ELR (cell line): ENCODE measurements at regions not wholly inside any gene's neighbourhood (a gene's known extent, or its start where the extent isn't known, plus 50 kb on each side); places are given as distances from the start of the nearest gene placed in this dataset.

Experiments
- DNase-seq: peaks from one replicate; pipeline ENCODE4 v3.0.0-alpha.2; 2015; ENCODE audit warnings: low read depth

DNA sequence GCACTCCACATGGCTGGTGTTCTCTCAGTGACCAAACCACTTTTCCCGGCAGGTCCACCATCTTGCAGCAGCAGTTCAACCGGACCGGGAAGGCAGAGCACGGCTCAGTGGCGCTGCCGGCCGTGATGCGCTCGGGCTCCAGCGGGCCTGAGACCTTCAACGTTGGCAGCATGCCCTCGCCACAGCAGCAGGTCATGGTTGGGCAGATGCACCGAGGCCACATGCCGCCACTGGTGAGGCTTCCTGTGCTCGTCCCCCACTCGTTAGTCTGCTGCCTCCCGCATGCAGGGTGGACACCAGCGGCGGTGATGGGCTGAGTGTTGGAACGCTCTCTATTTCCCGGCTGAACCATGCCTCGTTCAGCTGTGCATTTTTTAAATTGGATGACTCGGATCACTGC is 344.9 kb upstream of the TPM1 start:
- no peak for DNase-seq

DNA sequence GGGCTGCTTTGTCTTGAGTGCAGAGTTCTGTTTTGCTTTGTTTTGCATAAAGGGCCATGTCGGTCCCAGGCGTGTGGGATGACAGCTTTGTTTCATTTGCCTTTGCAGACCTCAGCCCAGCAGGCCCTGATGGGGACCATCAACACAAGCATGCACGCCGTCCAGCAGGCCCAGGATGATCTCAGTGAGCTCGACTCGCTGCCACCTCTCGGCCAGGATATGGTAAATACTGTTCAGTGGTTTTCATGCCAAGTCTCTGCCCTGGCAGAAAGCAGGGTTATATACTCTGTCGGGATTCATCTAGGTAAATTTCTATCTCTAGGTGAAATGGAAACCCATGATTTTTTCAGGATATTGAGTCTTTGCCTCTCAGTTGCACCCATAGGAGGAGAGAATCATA is 343.9 kb upstream of the TPM1 start:
- no peak for DNase-seq

DNA sequence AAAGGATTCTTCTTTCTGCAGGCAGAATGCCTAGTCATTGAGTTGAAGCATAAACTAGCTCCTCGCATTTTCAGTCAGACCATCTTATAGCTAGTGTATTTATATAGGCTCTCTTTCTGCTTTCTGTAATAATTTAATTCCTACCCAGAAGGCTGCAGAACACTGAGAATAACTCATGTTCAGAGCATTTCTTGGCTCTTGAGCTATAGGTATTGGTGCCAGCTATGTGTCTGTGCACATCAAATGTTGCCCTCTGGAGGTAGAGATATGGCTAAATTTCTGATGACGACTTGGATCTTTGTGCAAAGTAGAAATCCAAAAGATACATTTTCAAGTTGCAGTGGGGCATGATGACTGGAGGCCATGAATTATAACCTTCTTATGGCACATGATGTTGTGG is 336.2 kb upstream of the TPM1 start:
- no peak for DNase-seq

DNA sequence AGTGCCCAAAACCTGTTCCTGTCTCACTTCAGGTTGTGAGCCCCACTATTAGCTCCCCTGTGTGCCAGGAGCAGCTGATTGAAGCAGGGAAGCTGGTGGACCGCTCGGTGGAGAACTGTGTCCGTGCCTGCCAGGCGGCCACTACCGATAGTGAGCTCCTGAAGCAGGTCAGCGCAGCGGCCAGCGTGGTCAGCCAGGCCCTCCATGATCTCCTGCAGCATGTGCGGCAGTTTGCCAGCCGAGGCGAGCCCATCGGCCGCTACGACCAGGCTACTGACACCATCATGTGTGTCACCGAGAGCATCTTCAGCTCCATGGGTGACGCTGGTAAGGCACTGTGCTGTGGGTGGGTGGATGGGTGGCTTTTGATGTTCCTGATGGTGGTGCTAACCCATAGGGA is 334.1 kb upstream of the TPM1 start:
- no peak for DNase-seq

DNA sequence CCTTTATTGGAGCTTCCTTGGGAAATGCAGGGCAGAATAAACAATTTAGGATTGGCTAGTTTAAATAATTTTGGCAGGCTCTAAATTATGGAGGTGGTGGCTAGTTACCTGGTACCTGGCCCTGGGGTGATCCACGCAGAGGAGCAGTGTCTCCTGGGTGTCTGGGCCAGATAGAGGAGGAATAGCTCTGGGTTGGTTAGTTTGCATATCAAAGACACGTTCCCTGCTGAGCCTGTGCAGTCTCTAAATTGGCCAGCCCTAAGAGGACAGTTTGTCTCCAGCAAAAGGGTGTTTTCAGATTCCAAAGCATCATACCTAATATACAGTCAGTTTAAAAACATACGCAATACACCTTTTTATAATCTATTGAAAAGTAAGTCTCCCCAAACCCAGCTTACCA is 333.3 kb upstream of the TPM1 start:
- no peak for DNase-seq

DNA sequence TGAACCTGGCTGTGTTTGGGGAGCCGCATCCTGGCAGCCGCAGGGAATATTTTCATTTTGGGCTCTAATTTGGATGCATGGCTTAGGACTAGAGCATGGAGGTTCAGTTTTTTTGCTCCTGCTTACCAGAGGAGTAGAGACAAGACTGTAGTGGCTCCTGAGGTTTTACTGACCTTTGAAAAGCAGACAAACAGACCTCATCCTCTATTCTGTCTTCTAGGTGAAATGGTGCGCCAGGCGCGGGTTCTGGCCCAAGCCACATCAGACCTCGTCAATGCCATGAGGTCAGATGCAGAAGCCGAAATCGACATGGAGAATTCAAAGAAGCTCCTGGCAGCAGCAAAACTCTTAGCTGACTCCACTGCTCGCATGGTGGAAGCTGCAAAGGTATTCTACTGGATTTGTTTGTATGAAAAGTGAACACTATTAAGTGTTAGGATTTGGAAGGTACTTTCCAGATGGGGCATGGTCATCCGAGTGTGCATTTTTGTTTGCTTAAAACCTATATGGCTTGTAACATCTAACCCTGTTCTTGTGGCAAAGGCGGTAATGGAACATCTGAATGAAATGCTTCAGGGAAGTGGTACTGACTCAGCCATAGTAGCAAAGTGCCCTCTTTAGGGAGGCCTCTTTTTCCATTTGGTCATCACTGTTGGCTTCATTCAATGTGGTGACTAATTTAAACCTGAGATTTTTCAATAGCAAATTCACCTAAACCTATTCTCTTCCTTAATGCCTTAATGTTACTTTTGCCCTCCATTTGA is 330.7 kb upstream of the TPM1 start:
- peak; percentile 20 for DNase-seq

DNA sequence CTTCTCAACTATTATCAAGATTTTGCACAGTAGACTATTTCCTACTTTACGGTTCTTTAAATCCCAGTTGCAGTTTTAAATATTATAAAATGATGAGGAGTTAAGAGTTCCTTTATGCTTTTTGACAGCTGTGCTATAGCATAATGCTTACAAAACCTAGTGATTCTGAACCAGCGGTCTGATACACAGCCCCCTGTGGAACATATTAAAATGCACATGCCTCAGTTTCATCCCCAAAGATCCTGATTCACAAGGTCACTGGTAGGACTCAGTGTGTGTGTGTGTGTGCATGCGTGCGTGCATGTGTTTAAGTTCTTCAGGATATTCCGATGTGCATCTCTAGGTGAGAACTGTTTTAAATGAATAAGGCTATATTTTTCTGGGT is 330.1 kb upstream of the TPM1 start:
- no peak for DNase-seq

DNA sequence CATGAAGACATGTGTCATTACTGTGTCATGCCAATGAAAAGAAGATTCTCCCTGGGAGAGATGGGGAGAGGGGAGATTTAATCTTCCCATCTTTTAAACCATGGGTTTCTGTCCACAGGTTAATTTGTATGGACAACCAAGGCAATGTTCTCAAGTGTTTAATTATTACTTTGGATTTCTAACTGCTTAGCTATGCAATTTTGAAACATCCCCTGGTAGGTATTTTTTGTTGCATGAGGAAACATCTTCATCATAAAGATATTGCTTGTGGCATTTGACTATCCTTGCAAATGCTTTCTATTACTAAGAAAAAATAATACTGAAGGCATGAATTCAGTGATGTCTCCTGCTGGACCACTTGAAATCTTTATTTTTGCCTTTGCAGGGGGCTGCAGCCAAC is 326.6 kb upstream of the TPM1 start:
- DNase-seq = no peak

DNA sequence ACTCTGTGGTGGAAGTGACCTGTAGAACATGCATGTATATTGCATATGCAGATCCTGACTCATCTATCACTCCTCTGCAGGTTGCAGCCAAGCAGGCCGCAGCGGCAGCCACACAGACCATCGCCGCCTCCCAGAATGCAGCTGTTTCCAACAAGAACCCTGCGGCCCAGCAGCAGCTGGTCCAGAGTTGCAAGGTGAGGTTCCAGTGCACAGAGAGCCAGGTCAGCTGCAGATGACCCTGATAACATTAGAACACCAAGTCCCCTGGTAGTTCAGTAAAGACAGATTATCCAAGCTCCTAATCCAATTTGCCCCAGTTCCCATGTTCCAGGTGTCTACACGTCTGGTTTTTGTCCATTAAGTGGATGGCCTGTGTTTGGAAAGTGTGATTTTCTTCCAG is 325.1 kb upstream of the TPM1 start:
- no peak for DNase-seq

DNA sequence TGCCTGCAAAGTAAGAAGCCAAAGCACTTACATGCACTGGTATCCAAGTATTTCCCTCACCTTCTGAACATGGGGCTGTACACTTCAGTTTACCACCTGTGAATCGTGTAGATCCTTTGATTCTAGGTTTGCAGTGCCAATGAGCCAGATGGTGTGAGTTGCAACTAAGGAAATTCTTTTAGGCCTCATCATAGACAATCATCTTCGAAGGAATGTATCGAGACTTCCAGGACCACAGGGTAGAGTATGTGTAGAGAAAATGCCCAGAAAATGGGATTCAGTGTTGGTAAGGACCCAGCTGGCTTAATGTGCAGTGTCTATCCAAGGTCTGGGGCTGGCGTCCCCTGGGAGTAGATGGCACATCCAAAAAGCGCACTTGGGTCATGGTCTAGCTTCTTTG is 323.2 kb upstream of the TPM1 start:
- peak; percentile 72 for DNase-seq

DNA sequence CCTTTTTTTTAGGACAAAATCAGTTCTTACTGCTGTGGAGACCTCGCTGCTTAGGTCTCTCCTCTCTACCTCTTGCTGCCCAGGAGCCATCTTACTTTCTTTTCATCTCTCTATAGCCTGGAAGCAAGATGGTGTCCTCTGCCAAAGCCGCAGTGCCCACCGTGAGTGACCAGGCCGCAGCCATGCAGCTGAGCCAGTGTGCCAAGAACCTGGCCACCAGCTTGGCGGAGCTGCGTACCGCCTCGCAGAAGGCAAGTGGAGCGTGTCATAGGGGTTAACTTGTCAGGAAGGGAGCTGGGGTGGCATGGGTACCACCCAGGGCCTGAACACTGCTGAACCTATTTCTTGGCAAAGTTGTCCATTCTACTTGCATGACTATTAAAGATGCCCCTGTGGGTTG is 320.3 kb upstream of the TPM1 start:
- DNase-seq = no peak

DNA sequence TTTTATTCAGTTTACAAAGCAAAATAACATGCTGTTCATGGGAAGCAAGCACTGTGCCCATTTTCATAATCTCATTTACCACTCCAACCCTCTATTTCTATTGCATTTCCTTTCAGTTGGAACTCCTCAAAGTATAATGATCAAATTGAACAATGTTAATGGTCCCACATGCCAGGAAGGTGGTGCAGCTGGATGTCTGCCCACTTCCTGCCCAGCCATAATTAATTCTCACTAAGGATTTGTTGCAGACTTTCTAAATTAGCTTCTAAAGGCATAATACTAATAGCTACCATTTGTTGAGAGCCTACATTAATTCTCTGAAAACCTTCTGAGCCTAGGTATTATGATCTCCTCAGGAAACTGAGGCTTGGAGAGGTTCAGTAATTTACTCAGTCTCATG is 316.1 kb upstream of the TPM1 start:
- DNase-seq = no peak

DNA sequence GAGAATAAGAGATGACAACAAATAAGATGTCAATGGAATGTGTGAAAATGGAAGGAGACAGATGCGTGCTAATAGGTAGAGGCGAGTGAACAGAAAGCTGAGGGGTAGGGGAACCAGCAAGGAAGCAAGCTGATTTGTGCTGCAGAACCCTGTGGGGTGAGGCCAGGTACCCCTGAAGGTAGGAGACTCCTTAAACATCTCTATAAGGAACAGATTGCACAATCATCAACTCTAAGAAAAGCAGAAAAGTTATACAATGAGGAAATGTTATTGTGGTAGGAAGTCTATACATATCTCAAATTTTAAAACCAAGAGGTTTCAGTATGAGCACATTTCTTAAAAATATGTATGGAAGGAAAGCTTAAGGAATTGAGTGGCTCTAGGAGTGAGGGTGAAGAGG is 315.0 kb upstream of the TPM1 start:
- DNase-seq = no peak

DNA sequence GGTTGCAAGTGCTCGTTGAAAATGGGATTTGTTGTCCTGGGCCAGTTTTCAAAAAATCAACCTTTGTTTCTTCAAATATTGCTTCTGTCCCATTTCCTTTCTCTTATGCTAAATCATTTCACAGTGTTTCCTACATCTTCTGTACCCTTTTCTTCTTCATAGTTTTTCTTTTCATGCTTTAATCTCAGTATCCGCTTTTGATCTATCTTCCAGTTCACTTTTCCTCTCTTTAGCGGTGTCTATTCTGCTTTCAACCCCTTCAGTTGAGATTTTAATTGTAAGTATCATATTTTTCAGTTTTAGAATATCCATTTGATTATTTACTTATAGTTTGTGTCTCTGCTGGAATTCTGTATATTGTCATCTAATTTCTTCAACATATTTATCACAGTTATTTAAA is 311.7 kb upstream of the TPM1 start:
- no peak for DNase-seq

DNA sequence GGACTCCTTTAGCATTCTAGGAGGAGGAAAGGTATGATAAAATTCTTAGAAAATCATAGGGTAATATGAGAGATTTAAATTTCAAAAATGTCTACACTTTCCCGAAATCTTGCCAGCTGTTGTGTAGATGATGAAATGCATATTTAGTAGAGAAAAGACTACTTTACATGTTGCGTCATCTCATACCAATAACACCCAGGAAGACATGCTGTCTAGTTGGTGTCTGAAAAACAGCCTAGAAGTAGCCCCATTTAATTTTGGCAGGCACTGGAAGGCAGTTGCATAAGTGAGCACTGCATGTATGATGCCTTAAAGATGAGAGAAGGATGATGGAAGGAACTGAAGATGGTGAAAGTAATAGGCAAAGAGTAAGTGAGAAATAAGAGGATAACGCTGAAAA is 310.5 kb upstream of the TPM1 start:
- DNase-seq = no peak

DNA sequence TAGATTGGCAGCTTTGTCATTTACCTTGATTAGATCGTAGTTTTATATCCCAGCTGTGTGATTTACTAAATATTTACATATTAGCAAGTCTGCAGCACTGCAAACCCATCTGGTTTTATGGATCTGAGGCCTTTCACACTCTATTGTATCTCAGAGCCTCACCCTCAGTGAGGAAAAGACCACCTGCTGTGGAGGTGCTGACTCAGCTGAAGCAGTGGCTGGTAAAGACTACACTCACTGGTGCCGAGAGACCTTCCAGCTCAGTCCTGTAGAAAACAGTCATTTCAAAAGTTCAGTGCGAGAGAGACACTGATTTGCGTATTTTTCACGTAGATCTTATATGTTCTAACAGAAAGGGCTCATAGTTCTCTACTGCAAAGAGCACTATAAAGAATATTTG is 307.8 kb upstream of the TPM1 start:
- DNase-seq = no peak

DNA sequence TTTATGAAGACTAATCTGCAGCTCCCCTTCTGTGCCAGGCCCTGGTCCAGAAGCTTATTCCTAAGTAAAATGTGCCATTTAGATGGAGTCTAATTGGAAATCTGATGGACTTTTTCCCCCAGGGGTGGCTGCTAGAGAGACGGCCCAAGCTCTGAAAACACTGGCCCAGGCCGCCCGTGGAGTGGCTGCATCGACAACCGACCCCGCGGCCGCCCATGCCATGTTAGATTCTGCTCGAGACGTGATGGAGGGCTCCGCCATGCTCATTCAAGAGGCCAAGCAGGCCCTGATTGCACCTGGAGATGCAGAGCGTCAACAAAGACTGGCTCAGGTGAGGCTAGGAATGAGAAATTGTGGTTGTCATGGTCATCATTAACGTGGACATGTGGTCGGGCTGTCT is 305.8 kb upstream of the TPM1 start:
- DNase-seq = no peak

DNA sequence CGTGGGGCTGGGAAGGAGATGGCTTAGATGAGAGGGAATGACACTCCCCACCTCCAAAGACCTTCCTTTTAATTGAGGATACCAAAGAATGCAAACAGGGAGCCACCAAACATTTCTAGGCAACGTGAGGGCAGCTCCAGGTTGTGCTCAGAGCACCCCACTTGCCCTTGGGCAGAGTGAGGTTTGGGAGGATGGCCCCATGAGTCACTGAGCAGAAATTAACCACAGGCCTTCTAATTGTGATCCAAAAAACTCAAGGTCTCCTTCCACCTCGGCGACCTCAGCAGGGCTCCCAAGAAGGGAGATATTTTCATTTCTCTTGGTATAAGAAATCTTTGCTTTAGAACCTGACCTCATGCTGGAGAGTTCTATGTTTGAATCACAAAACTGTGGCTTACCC is 305.0 kb upstream of the TPM1 start:
- DNase-seq = peak; percentile 48

DNA sequence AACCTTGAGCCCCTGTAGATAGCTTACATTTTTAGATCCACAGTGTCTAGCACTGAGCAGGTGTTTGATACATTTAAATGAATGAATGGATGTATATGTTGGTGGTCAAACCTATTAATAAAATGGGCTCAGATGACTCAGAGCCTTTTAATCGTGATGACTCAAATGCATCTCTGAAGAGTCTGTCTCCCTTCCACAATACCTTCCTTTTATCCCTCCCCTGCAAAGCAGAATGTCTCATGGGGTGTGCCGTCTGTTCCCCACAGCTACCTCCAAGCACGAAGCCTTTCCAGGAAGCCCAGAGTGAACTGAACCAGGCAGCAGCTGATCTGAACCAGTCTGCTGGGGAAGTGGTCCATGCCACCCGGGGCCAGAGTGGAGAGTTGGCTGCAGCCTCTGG is 303.5 kb upstream of the TPM1 start:
- peak; percentile 97 for DNase-seq

DNA sequence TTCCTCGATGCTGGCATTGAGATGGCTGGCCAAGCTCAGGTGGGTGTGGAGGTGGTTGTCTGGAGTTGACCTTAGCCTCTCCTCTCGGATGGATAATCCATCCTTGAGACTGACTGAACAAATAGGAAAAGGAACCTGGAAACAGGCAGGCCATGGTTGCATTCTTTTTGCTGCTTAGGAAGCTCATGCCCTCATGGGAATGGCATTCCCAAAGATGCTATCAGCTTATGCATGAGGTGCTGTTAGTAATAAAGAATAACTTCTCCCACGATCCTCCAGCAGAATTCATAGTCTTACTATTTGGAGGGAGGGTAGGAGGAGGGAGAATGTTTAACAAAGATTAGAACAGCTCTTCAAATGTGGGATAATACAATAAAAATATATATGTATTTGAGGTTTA is 303.0 kb upstream of the TPM1 start:
- DNase-seq = peak; percentile 92

DNA sequence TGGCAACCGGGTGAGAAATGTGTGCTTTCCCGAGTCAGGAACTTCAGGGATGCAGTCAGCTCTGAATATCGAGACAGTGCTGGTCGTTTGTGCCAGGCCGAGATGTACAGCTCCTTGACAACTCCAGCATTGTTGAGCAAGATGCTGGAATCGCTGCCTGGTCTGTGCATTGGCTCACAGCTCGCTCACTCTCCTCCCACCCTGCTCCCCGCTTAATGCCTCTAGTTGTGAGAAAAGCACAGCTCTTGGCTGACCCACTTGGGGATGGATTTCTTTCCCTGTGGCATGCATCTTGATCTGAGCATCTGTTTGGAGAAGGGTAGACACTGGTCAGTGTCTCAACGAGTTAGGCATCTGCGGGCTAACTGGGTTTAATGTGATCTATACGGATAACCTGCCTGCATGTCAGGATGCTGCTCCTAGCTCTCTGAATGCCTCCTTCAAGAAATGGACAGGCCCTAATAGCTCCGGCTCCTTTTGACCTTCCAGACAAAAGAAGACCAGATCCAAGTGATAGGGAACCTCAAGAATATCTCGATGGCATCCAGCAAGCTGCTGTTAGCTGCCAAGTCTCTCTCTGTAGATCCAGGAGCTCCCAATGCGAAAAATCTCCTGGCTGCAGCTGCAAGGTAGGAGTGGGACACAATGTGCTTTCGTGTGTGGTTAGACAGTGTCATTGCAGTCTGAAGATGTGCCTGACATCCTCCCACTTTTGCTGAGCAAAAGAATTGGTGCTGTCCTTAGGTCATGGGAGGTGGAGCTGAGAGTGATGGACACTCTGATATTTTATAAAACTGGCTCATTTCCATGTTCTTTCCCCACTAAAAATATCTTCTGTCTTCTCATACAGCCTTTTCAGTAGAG is 302.2 kb upstream of the TPM1 start:
- DNase-seq = peak; percentile 43

DNA sequence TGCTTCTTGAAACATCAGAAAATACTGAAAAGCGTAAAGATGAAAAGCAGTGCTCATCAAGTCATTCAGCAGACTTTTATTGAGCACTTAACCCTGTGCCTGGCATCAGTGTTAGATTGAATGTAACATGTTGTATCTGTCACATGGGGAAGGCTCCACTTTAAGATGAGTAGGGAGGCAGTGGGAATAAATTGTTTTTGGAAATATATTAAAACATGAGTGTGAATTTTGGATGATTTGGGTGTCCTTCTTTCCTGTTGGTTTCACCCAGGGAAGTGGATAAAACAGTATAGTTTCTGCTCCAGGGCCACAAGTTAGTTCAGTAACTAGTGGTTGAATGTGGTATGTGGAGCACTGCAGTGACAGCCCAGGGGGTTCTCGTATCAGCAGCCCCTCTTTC is 301.4 kb upstream of the TPM1 start:
- DNase-seq = no peak

DNA sequence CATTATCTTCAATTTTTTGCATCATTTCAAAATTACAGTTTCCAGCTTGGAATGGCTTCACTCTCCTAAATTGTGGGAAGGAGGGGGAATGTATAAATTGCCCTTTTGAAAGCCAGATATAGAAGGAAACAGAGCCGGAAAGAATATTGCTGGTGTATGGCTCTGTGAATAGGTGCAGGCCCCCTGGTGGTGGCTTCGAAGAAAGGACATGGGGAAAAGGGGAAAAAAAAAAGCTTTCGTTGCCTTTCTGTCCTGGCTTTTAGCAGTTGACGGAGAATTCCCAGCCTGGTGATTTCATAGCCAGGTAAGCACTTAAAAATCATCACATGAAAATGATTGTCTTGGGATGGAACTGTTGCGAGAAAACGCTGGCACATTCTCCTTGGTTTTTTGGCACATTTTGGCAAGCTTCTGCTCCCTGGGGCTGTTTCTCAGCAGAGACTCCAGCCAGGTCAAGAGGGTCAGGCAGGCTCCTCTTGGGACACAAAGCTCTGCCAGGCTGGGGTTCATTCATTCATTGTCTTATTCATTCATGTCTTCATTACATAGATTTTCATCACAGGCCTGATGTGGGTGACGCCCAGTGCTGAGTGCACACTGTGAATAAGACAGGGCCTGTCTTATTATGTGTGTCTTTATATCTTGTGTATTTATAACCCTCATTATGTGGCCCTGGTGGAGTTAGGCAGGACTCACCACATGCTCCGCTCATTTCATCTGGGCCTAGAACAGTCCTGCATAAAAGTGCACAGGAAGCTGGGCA is 300.0 kb upstream of the TPM1 start:
- peak; percentile 92 for DNase-seq
